ENCODE measurements at regions not wholly inside any gene's neighbourhood (a gene's known extent, or its start where the extent isn't known, plus 50 kb on each side); places are given as distances from the start of the nearest gene placed in this dataset.

GRCh38 chr3:146306656-146307455 lies 56.0 kb upstream of the PLSCR4 start:
- Histone ChIP-seq H3K27ac (no peak overlapping the region), H3K4me1 (no peaks in the 10 kb centered on the region), H3K9me3 (peaks cover 4% of the 10 kb centered on the region), H3K27me3 (ENCODE audit: insufficient read depth in 3 of 3, low read length in 2 of 3) (no peaks in the 10 kb centered on the region), H3K4me3 (no peak overlapping the region), H3K36me3 (ENCODE audit: insufficient read depth in 1 of 2, low read depth in 1 of 2) (no peaks in the 10 kb centered on the region)
- ATAC-seq (no peak), DNase-seq (no peak)
- intact Hi-C loops (cut with DNase I) = no loop called here
- TF ChIP-seq, protein P1, sequence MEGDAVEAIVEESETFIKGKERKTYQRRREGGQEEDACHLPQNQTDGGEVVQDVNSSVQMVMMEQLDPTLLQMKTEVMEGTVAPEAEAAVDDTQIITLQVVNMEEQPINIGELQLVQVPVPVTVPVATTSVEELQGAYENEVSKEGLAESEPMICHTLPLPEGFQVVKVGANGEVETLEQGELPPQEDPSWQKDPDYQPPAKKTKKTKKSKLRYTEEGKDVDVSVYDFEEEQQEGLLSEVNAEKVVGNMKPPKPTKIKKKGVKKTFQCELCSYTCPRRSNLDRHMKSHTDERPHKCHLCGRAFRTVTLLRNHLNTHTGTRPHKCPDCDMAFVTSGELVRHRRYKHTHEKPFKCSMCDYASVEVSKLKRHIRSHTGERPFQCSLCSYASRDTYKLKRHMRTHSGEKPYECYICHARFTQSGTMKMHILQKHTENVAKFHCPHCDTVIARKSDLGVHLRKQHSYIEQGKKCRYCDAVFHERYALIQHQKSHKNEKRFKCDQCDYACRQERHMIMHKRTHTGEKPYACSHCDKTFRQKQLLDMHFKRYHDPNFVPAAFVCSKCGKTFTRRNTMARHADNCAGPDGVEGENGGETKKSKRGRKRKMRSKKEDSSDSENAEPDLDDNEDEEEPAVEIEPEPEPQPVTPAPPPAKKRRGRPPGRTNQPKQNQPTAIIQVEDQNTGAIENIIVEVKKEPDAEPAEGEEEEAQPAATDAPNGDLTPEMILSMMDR (IDR thresholded peaks at IDR 0.05) = no peak
- WGBS, 3 donors = 78 to 88% (median 79%) methylated on average over 7 of the region's 7 CpGs

GRCh38 chr3:146305808-146306423 lies 55.0 kb upstream of the PLSCR4 start:
- no peak overlapping the region for H3K27ac ChIP-seq
- ATAC-seq (no peak), DNase-seq (no peak)
- intact Hi-C loops (cut with DNase I) = no loop called here
- TF ChIP-seq, protein P1 (IDR thresholded peaks at IDR 0.05) = no peak
- no peaks in the 10 kb centered on the region for H3K27me3 ChIP-seq (ENCODE audit: insufficient read depth in 3 of 3, low read length in 2 of 3)
- H3K9me3 ChIP-seq = peaks cover 2% of the 10 kb centered on the region
- H3K36me3 ChIP-seq (ENCODE audit: insufficient read depth in 1 of 2, low read depth in 1 of 2) = no peaks in the 10 kb centered on the region
- 88 to 100% (median 89%) methylated on average over 1 of the region's 1 CpG for WGBS, 3 donors
- no peaks in the 10 kb centered on the region for H3K4me1 ChIP-seq
- no peak overlapping the region for H3K4me3 ChIP-seq

- Histone ChIP-seq H3K36me3 (ENCODE audit: insufficient read depth in 1 of 2, low read depth in 1 of 2) (no peaks in the 10 kb centered on the region), H3K9me3 (no peaks in the 10 kb centered on the region), H3K4me3 (no peak overlapping the region), H3K27ac (no peak overlapping the region), H3K27me3 (ENCODE audit: insufficient read depth in 3 of 3, low read length in 2 of 3) (no peaks in the 10 kb centered on the region), H3K4me1 (no peaks in the 10 kb centered on the region)
- intact Hi-C loops (cut with DNase I) = no loop called here
- DNase-seq (no peak), ATAC-seq (no peak)
- WGBS, 3 donors = 93 to 96% (median 95%) methylated on average over 1 of the region's 1 CpG
- TF ChIP-seq, protein P1 (IDR thresholded peaks at IDR 0.05) = no peak
Measured at GRCh38 chr3:146300768-146301167, 49.9 kb upstream of the PLSCR4 start.
